GM21367 (cell line): ENCODE measurements at regions not wholly inside any gene's neighbourhood (a gene's known extent, or its start where the extent isn't known, plus 50 kb on each side); places are given as distances from the start of the nearest gene placed in this dataset.
"Not testable (repeated sequence)": the region's sequence is repeated elsewhere in the genome, so short reads cannot be mapped to it uniquely, and the experiment has no call there.

ENCODE experiments used
- ATAC-seq: cut with Tn5 transposase; IDR thresholded peaks from one replicate; pipeline ENCODE4 v1.9.1; 2021; ENCODE audit not compliant: unreplicated experiment

DNA sequence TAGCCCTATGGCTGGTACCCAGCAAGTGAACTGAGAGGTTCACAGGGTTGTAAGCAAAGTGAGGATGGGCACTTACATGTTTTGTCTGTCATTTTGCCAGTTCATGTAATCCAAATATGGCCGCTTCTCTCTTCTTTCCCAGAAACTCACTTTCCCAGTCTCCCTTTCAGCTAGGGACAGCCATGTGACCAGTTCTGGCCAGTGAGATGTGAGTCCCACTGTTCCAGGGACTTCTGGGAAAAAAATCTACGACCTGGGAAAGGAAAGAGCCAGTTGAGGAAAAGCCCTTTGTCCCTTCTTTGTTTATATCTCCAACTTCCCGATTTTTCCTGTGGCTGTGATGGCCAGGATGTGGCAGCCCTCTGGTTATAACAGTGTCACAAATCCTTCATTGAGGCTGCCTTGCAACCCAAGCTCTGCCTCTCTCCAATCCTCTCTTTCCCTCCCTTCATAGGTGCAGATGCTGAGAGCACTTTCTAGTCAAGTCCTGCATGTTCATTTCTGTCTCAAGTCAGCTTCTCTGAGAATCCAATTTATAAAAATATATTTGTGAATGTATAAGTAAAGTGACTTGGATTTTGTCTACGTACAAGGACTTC, 148.6 kb upstream of the ZFP64 start:
- no peak for ATAC-seq

DNA sequence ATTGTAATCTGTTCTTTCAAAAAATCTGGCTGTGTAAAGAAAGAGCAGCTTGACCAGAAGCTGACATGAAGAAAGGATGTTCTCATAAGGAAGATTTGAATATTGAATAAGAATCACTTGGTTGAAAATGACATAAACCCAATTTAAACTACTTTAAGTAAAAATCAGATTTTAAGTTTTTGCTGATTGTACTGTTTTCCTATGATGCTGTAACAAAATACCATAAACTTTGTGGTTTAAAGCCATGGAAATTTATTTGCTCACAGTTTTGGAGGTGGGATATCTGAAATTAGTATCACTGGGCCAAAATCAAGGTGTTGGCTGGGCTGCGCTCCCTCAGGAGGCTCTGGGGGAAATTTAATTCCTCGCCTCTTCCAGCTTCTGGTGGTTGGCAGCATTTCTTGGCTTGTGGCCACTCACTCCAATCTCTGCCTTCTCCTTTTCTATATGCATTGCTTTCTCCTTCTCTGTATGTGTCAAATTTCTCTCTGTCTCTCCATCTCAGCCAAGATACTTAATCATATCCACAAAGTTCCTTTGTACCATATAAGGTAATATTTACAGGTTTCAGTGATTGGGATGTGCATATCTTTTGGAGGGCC, 141.2 kb upstream of the ZFP64 start:
- ATAC-seq = no peak

DNA sequence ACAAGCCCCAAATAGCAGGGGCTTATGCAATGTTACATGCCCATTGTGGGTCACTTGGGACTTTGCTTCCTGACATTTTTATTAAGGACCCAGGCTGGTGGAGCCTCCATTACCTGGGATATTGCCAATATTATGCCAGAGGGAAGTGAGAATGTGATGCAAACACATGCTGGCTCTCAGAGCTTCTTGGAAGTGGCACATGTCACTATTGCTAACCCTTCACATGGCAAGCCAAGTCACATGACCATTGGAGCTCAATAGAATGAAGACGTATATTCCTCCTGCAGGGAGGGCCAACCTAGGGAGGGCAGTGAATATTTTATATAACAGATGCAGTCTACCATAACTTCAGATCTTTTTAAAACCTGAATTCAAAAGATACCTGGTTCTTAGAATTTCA, 140.7 kb upstream of the ZFP64 start:
- ATAC-seq = no peak

DNA sequence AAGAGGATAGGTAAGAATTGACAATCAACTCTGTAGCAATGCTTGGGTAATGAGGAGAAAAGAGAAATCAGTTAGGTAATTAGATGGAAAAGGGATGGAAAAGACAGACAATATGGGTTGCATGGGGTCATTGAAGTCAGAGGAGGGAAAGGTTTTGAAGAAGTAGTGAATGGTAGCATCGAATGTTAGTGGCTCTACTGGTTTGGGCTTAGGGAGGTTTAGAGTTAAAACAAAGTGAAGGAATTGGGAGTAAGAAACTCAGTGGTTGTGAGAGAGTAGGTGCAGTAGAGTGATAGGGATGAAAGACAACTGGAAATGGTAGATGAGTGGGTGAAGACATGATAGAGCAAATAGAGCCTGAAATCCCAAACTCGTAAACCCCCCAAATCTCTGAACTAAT, 140.1 kb upstream of the ZFP64 start:
- no peak for ATAC-seq

DNA sequence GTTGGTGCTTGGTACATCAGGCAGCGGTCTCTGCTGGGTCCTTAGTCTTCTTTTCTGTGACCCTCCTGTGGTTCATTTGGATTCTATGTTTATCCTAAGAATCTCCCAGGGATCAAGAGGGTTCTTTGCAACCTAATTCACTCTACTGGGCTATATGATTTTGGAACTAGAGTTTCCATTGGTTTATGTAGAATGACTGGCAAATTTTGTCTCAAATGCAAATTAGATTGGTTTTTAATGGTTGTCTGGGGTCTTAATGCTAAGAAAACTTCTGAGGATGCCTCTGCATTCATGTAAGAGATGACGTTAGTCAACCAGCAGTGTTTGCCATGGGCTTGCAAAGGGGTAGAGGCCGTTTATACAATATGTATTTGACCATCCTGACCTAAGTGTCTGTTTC, 129.8 kb upstream of the ZFP64 start:
- no peak for ATAC-seq

DNA sequence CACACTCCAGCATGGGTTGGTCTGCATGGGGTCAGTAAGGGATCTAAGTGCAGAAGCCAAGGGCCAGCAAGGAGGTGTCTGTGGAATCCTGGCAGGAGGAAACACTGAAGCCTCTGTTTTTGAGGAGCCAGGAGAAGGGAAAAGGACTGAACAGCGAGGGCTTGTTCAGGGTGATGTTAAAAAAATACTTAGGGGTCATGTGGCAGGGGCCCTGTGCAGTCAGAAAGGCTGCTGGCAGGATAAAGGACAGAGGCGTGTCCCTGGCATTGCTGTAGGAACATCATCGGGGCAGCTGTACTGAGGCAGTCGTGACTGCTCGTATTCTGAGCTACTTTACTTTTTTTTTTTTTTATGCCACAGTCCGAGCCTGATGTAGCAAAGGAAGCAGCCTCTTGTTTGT, 127.1 kb upstream of the ZFP64 start:
- ATAC-seq = no peak

DNA sequence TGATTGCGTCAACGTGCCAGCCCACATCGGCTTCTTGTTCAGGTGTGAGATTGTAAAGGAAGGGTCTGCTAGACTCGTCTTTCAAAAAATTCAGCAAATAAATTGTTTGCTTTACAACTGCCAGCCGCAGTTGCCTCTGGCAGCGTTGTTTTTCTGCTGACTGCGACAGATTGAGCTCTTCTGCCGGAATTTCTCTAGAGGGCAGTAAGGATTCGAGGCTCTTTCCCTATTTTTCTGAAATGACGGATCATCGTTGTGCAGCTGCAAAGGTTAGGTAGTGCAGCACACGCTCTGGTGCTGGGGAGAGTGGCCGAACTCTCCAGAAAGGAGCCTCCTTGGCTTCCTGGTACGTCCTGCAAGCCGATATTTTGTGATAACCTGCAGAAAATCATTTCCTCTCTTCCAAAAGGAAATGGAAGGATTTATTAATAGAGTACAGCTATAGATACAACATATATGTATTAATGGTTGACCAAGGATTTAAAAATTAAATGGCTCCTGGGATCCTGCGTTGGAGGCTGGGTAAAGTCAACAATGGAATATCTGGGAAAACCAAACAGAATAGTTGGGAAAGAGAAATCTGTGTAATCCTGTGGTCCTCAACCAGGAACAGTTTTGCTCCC, 121.9 kb upstream of the ZFP64 start:
- ATAC-seq = no peak

DNA sequence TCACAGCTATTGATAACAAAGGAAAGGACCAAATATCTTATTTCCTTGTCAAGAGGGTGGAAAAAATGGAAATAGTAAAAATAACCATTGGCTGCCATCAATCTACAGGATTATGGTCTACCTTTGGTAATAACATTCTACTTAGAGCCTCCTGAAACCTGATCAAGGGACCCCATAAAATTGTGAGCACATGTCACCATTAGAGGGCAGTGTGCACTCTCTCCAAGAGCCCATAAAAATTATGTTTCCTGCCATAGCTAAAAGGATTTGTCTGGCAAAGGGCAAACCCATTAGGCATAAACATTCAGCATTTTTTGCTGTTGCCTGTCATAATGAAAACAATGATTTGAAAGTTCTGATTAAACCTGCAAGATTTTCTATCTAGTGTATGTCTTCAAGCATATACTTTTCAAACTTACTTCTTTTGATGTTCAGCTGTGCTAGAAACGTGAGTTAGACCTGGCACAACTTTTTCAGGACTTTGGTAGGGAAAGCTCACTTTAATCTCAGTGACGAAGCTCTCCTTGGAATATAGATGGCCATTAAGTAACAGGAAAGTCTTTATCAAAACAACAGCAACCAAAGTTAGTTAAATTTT, 120.7 kb upstream of the ZFP64 start:
- ATAC-seq = no peak

DNA sequence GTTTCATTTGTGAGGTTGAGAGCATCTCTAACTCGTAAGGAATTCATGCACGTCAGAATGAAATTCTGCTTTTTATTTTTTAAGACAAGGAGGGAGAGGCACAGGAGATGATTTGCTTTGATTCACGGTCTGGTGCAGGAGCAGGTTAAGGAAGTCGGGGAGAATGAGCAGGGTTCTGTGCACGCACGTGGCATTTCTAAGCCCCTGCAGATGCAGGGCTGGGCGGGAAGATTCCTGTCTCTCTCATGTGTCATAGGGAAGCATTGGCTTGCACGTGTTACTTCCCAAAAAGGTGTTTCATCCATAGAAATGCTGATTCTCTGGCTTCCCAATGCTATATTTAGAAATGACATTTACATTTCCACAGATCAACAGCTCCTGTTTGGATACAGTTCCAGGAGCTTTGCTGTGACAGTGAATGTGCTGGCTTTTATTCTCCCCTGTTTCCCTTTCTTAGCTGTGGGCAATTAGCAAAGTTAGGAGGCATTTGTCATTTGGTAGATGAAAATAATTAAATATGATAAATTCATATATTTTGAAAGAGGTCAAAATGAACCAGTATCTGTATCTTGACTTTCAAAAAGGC, 119.7 kb upstream of the ZFP64 start:
- no peak for ATAC-seq

DNA sequence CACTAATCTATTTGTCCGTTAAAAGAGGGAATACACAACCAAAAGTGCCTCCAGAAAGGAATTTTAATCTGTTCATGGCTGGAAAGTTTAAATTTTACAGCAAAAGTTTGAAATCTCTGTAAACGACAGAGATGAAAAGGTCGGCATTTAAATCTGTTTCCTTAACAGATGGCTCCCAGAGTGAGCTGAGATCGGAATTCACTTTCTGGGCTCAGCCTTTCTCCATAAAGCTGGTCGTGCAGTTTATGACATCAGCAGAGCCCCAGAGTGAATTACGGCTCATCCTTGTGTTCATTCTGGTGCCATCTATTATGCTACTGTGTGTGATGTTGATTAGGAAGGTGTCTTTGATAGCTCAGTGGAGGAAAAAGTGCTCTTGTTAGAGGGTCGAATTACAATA, 117.6 kb upstream of the ZFP64 start:
- ATAC-seq = no peak

DNA sequence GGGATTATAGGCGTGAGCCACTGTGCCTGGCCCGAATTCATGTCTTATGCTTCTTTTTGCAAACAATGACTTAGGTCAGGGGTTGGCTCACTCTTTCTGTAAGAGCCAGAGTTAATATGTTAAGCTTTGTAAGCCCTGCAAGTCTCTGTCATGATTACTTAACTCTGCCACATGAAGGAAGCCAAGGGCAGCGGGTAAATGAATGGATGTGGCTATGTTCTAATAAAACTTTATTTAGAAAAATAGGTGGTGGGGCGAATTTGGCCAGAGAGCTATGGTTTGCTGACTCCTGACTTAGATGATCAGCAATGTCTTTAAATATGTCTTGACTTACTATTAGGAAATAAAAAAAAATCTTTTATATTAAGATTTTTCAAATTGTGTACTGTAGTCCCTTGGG, 114.9 kb upstream of the ZFP64 start:
- ATAC-seq = no peak

DNA sequence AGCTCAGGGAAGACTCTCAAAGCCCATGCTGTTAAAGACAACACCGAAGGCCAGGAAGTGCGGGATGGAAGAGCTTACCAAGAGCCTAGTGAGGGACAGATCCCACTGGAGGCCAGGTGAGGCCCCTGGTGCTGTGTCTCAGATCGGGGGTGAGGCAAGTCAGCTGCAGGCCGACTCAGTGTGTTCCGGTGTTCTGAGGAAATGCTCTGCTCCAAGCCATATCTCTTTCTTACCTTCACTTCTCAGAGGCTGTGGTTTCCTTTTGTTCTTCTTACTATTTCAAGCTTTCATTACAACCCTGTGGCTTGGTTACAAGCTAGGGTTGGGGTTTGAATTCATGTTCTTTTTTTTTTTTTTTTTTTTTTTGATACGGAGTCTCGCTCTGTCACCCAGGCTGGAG, 114.3 kb upstream of the ZFP64 start:
- ATAC-seq = no peak

DNA sequence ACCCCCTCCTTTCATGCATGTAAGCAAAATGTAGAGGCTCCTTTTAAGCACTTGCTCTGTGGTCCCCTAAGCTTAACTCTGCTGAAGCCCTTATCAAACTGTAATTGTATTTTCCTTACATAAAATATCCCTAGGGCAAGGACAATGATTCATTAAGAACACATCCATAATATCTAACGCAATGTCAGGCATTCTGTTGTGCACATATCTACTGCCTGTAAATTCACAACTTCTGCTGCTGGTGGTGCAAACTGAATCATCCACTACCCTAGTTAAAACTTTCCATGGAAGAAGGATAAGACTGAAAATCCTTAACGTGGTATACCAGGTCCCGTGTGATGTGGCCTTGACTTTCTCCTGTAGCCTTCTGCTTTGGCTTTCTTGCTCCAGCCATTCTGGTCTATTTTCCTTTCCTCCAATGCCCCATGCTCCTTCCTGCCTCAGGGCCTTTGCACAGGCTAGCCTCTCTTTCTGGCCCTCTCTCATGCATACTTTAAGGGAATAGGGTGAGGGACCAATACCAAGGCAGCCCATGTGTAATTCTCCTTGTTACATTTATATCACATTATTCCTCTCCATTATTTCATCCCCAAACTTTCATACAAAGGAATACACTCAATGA, 113.6 kb upstream of the ZFP64 start:
- no peak for ATAC-seq

DNA sequence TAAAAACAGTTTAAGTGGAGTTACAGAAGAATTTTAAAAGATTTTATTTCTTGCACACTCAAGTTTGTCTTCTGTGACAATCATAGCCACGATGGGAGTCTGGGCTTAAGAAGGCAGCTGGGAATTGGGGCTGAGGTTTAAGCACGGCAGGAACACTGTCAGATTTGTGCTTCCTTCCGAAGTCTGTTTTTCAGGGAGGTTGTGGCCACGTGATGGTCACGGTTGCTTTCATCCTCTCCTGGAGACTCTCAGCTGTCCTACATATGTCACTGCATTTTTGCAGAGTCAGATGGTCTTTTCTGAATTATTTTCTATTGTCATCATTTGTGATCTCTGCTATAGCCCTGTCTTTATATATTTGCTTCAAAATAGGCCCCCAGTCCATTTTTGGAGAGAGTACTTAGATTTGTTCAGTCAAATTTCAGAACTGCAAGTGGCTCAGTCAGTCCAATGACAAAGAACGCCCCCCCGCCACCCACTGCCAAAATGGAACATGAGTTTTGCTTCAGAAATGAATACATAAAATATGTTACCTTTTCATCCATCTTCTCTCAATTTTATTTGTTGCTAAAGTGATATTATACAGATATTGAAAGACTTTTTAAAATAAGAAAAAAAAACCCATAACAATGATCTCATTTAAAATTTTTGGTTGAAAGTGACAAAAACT, 111.8 kb upstream of the ZFP64 start:
- no peak for ATAC-seq

DNA sequence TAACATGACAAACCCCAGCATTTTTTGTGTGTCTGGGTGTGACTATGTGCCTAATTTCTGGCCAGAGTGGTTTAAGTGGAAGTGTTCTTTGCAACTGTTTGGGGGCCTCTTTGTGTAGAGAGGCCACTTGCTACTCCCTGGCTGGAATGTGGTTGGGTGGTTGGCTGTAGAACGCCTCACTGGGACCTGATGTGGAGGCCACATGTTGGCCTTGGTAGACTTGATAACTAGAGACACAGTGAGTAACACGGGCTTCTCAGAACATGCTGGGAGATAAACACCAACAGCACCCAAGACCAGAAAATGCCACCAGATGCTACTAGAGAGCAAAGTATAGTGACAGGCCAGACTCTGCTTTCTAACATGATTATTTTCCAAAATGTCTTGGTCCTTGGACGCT, 111.2 kb upstream of the ZFP64 start:
- ATAC-seq = no peak

DNA sequence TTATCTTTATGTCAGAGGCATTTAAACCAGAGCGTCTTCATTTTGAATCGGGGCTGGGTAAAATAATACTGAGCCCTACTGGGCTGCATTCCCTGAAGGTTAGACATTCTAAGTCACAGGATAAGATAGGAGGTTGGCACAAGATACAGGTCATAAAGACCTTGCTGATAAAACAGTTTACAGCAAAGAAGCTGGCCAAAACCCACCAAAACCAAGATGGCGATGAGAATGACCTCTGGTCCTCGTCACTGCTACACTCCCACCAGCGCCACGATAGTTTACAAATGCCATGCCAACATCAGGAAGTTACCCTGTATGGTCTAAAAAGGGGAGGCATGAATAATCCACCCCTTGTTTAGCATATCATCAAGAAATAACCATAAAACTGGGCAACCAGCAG, 110.5 kb upstream of the ZFP64 start:
- ATAC-seq = not testable (repeated sequence)

DNA sequence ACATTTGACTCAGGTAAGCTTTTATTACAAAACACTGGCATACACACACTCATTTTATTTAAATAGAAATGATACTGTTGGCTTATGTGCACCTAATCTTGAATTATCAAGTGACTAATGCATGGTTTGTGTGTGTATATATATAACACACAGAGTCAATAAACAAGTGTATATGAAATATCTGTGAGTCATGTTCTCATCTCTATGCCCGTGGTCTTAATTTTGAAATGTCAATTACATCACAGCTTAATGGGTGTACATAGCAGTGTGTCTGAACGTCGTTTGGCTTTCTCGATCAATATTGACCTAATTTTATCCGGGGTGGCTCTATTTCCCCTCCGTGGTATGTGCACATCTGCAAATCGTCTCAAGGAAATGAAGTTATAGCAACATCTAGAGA, 104.0 kb upstream of the ZFP64 start:
- ATAC-seq = no peak

DNA sequence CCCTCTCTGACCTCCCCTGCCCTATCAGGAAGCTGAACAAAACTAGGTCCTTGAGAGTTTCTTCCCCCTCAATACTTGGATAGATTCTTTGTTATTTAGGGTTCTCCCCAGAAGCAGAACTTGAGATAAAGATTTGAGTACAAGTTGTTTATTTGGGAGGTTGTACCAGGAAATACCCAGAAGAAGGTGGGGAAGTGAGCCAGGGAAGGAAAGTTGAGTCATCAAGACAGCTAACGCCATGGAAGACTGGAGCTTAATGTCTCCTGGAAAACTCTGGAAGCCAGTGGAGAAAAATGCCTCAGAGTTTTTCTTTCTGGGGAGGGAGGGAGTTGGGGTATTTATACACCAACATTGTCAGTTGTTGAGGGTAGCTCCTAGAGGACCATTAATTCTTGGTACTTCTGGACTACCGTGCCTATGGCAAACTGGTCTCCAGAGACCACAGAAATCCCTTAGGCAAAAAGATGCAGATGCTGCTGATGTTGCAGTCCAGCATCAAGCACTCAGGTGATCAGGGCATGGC, 102.6 kb upstream of the ZFP64 start:
- ATAC-seq = no peak

DNA sequence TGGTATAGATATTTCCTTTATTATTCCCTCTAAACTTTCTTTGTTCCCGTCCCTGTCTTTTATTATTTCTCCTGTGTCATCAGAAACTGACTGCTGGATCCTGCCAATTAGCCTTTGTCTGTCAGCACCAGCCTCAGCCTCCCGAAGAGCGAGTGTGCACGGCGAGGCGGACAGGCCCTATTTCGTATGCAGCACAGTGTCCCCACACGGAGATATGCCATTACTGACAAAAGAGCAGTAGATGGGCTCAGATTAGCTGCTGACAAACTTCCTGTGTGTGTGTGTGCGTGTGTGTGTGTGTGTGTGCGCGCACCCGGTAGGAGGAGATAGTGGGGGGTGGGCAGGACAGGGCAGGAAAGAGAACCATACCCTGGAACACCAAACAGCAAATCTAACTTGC, 99.5 kb upstream of the ZFP64 start:
- no peak for ATAC-seq

DNA sequence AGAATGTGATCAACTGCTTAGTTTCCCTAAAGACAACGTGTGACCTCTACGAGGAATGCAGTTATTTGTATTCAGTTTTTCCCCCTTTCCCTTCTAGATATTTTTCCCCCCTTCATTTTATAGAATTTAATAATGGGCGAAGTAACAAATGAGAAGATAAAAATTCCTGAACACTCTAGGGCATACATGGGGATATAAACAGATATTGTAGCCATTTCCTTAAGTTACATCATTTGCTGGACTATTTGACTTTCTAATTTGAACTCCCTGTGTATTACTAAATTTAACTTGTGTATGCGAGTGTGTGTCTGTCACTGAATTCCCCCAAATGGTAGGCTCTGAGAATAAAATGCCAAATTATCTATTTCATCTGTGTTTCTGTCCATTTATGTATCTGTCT, 99.0 kb upstream of the ZFP64 start:
- ATAC-seq = no peak
